ENCODE measurements at regions not wholly inside any gene's neighbourhood (a gene's known extent, or its start where the extent isn't known, plus 50 kb on each side); places are given as distances from the start of the nearest gene placed in this dataset.

- no peak for TF ChIP-seq POLR2A (IDR thresholded peaks at IDR 0.05; ENCODE audit: low read length)
- TF ChIP-seq CTCF (IDR thresholded peaks at IDR 0.05), result no peak
- TF ChIP-seq POLR2AphosphoS2 (conservative IDR thresholded peaks at IDR 0.05; ENCODE audit: low read length), result no peak
- TF ChIP-seq JUN (IDR thresholded peaks at IDR 0.05), result no peak
- no peak for TF ChIP-seq NFE2L2 (conservative IDR thresholded peaks at IDR 0.05; ENCODE audit: low read length)
- no peak for TF ChIP-seq CHD4 (IDR thresholded peaks at IDR 0.05; ENCODE audit: borderline replicate concordance)
- TF ChIP-seq MAX (IDR thresholded peaks at IDR 0.05), result no peak
- no peak for TF ChIP-seq ZNF302 (CRISPR knock-in tag; IDR thresholded peaks at IDR 0.05)
- TF ChIP-seq EP300 (IDR thresholded peaks at IDR 0.05), result no peak
- no peak for TF ChIP-seq CEBPB (IDR thresholded peaks at IDR 0.05)
- no peak for TF ChIP-seq FOXS1 (CRISPR knock-in tag; IDR thresholded peaks at IDR 0.05)
- no peak for TF ChIP-seq ESRRA (IDR thresholded peaks at IDR 0.05; ENCODE audit: borderline replicate concordance, low read length)
- no peak for TF ChIP-seq PBX3 (IDR thresholded peaks at IDR 0.05)
Observed at GRCh38 chr4:188613976-188614375, 474.7 kb downstream of the TRIML1 start.

Data from A549 (cell line).